GM18520 (cell line): ENCODE measurements at regions not wholly inside any gene's neighbourhood (a gene's known extent, or its start where the extent isn't known, plus 50 kb on each side); places are given as distances from the start of the nearest gene placed in this dataset.

Source experiments
- ATAC-seq: cut with Tn5 transposase; IDR thresholded peaks from one replicate; pipeline ENCODE4 v1.9.1; 2021; ENCODE audit not compliant: unreplicated experiment

GRCh38 chr2:196224756-196225155 is 53.4 kb upstream of the STK17B start:
- ATAC-seq = no peak

- ATAC-seq = no peak
These were observed 53.8 kb upstream of the STK17B start for GRCh38 chr2:196225213-196225612.

DNA sequence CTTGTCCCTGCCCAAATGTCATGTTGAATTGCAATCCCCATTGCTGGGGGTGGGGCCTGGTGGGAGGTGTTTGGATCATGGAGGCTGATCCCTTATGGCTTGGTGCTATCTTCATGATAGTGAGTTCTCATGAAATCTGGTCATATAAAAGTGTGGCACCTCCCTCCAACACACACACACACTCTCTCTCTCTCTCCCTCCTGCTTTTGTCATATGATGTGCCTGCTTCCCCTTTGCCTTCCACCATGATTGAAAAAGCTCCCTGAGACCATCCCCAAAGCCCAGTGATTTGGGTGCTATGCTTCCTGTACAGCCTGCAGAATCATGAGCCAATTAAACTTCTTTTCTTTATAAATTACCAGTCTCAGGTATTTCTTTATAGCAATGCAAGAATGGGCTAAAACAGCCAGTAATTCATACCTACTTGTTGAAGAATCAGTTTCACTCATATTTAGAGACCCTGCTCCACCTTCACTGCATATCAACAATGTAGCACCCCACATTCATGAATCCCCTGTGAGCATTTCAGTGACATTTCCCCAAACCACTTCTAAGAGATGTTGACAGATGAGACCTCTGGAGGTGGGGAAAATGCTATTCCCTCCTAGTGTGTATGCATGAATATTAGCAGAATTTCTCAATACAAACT is 54.8 kb upstream of the STK17B start:
- no peak for ATAC-seq

- no peak for ATAC-seq
These were observed 55.3 kb upstream of the STK17B start for GRCh38 chr2:196226707-196227065.

DNA sequence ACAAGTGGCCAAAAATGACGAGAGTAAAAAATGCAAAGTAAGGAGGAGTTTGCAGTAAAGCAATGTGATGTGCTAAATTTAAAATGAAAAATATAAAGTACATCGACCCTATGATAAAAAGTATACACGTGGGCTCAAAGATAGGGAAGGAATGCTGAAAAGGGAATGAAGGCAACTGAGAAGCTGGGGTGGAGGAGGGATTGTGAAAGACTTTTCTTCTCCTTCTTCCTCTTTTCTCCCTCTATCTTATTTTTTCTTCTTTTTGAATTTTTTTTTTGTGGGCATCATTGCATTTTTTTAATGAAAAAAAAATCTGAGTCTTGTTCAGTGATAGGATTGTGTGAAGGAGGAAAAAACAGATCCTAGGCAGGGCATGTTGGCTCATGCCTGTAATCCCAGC is 57.6 kb upstream of the STK17B start:
- no peak for ATAC-seq

GRCh38 chr2:196230061-196230854 is 58.9 kb upstream of the STK17B start:
- no peak for ATAC-seq

- ATAC-seq = peak; percentile 21
These were observed 61.8 kb upstream of the STK17B start for GRCh38 chr2:196233021-196233804.

DNA sequence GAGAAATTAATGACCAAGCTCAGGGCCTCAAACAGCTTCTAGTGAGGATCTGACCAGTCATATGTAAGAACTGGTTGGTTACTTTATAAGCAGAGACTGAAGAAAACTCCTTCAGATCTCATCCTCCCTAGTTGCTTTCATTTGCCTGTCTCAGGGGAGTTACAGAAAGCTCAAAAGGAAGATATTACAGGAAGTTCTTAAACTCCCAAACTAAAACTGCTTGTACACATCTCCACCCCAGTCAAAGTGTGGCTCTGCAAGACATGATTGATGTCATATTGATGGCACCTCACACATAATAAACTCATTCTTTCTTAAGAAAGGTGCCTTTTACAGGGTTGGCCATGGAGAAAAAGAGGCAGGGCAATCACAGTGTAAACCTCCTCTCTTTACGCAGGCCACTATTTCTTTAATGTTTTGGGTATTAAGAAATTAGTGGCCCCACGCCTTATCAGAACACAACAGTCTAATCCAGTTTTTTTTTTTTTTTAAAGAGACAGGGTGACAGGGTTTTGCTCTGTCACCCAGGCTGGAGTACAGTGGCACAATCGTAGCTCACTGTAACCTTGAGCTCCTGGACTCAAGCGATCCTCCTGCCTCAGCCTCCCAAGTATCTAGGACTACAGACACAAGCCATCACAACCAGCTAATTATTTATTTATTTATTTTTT is 62.6 kb upstream of the STK17B start:
- peak; percentile 84 for ATAC-seq

DNA sequence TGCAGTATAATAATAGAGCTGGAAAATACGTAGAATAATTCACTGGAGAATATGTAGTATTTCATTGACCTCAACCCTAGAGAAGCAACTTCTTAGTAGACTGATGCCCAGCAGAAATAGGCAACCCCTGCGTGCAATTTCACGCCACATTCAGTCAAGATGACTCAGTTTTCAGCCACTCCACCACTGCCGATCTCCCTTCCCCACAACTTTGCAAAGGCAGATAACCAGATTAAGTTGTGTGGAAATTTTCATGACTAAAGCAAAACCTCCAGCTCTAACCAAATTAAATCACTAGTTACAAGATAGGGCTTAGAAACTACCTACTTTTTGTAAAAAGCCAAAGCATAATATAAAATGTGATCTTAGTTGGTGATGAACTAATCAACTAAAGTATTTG is 63.3 kb upstream of the STK17B start:
- peak; percentile 30 for ATAC-seq

DNA sequence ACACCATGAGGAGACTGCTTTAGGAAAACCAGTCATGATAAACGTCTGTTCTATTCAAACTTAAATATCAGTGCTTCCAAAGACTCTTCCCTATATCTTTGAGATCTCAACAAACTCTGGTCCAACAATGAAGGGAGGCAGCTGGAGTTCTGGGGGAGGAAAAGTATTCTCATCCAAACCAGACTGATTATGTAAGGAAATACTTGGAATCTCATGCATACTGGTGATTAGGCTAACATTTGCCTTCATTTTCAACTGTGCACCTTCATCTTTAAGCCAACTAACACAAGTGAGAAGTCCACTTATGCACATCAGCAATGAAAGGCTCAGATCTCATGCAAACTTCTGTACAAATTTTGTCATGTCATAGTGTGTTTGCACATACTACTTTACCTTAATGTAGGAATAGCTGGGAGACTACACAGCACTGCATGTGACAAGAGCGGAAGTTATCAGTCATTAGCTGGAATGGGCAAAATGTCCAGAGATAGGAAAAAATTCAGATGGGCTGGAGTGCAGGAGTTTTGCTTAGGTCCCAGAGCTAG is 67.5 kb upstream of the STK17B start:
- no peak for ATAC-seq

- ATAC-seq = peak; percentile 51
These were observed 68.5 kb upstream of the STK17B start for GRCh38 chr2:196239622-196240587.

DNA sequence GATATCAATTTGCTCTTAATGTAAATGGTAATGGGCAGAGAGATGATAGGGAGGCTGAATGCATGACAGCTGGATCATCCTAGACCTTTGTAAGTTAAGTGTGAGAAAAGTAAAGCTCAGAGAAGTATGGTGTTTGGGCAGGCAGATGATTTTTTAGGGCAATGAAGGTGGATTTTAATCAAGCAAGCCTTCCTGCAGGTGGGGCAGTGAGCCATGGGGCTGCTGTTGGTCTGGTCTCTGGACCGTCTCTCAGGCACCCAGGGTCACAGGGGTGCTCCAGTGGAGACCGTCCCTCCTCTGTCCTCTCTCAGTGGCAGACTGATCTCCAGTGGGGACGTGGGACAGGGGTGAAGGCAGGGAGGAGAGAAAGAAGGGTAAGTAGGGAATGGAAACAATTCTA is 69.8 kb upstream of the STK17B start:
- ATAC-seq = no peak

- ATAC-seq = peak; percentile 94
These were observed 70.8 kb upstream of the STK17B start for GRCh38 chr2:196242131-196242620.

DNA sequence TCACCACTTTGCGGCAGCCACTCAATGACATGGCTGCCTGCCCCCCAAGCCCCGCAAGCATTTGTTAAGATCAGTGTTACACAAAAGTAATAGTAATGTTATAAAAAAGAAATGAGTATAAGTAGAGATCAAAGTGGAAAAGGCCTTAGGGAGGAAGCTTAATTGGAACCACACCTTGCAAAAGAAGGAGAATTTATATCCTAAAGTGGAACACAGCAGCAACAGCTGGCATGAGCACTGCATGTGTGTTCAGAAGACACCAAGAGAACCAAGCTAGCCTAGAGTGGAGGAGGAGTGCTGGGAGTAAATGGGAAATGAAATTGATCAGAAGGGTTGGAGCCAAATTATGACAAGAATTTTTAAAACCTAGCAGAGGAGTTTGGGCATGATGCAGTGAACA is 73.1 kb upstream of the STK17B start:
- ATAC-seq = no peak

- ATAC-seq = no peak
These were observed 73.6 kb upstream of the STK17B start for GRCh38 chr2:196244966-196245365.

GRCh38 chr2:196245378-196246140 is 74.2 kb upstream of the STK17B start:
- no peak for ATAC-seq

- no peak for ATAC-seq
These were observed 76.0 kb upstream of the STK17B start for GRCh38 chr2:196247114-196247975.

DNA sequence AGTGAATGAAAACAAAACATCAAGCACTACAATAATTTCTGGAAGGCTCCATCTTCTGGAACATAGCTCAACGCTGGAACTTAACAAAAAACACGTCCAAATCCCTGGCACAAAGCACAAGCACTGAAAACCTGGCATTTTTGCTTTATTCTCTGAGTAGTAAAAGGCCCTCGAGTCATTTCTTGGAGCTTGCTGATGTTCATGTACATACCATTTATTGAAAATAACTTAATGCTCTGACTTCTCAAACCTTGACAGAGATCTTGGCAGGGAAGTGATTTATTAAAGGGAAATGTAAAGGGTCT is 76.5 kb upstream of the STK17B start:
- no peak for ATAC-seq
